Esophagus (tissue), 2 donors: ENCODE measurements at regions not wholly inside any gene's neighbourhood (a gene's known extent, or its start where the extent isn't known, plus 50 kb on each side); places are given as distances from the start of the nearest gene placed in this dataset.

Experiments used
- H3K27ac ChIP-seq, 2 donors: one replicate each; pipeline ENCODE4 v1.5.1; 2013; ENCODE audit warnings: low read depth in 2 of 2, mild to moderate bottlenecking in 2 of 2, inconsistent platforms in 1 of 2, low read length in 1 of 2, moderate library complexity in 1 of 2
- H3K27me3 ChIP-seq, 2 donors: one replicate each; pipeline ENCODE4 v1.6.1; 2013; ENCODE audit warnings: low read length in 2 of 2, control low read depth in 1 of 2, mild to moderate bottlenecking in 1 of 2; ENCODE audit not compliant: insufficient read depth in 2 of 2, control insufficient read depth in 1 of 2
- H3K36me3 ChIP-seq, 2 donors: one replicate each; pipeline ENCODE4 v1.6.1; 2013; ENCODE audit warnings: low read length in 1 of 2; ENCODE audit not compliant: control insufficient read depth in 2 of 2, insufficient read depth in 2 of 2
- H3K4me1 ChIP-seq, 2 donors: one replicate each; pipeline ENCODE4 v1.6.1; 2013; ENCODE audit warnings: low read length in 1 of 2; ENCODE audit not compliant: control insufficient read depth in 2 of 2, insufficient read depth in 2 of 2
- H3K4me3 ChIP-seq, 2 donors: one replicate each; pipeline ENCODE4 v1.5.1; 2013; ENCODE audit warnings: low read length in 2 of 2, mild to moderate bottlenecking in 2 of 2, low read depth in 1 of 2, moderate library complexity in 1 of 2
- H3K9me3 ChIP-seq, 2 donors: one replicate each; pipeline ENCODE4 v1.6.1; 2013; ENCODE audit warnings: mild to moderate bottlenecking in 2 of 2, low read depth in 1 of 2, low read length in 1 of 2, moderate library complexity in 1 of 2; ENCODE audit not compliant: control insufficient read depth in 2 of 2, insufficient read depth in 1 of 2
- WGBS, 2 donors: extraction: QIAGEN DNeasy Blood & Tissue Kit; methylation state at CpG; one replicate each; pipeline ENCODE4 v1.1.7; 2013; 5-methylcytosine and 5-hydroxymethylcytosine counted together
- donor health status: healthy with polysubstance abuse.
- donor health status: Bipolar disorder and iron deficiency.

GRCh38 chr2:7611750-7612149, 694.5 kb downstream of the RNF144A start:
- Histone ChIP-seq H3K4me1 (no peaks in the 10 kb centered on the region), H3K27me3 (no peaks in the 10 kb centered on the region), H3K4me3 (no peak overlapping the region), H3K36me3 (no peaks in the 10 kb centered on the region), H3K27ac (no peak overlapping the region), H3K9me3 (no peaks in the 10 kb centered on the region)
- WGBS, 2 donors = 50 to 63% methylated on average over 4 of the region's 4 CpGs

- H3K27me3 ChIP-seq = no peaks in the 10 kb centered on the region
- 72 to 75% methylated on average over 3 of the region's 3 CpGs for WGBS, 2 donors
- H3K27ac ChIP-seq = no peak overlapping the region
- H3K4me1 ChIP-seq = no peaks in the 10 kb centered on the region
- H3K4me3 ChIP-seq = no peak overlapping the region
- no peaks in the 10 kb centered on the region for H3K36me3 ChIP-seq
- no peaks in the 10 kb centered on the region for H3K9me3 ChIP-seq
Measured at GRCh38 chr2:7612969-7613368, 695.8 kb downstream of the RNF144A start.

- Histone ChIP-seq H3K4me3 (no peak overlapping the region), H3K4me1 (no peaks in the 10 kb centered on the region), H3K27ac (no peak overlapping the region), H3K36me3 (no peaks in the 10 kb centered on the region), H3K27me3 (no peaks in the 10 kb centered on the region), H3K9me3 (no peaks in the 10 kb centered on the region)
- 89 to 90% methylated on average over 6 of the region's 6 CpGs for WGBS, 2 donors
Measured at GRCh38 chr2:7613831-7614230, 696.6 kb downstream of the RNF144A start.

GRCh38 chr2:7618031-7618430, 700.8 kb downstream of the RNF144A start:
- no peak overlapping the region for H3K4me3 ChIP-seq
- no peak overlapping the region for H3K27ac ChIP-seq
- no peaks in the 10 kb centered on the region for H3K36me3 ChIP-seq
- no peaks in the 10 kb centered on the region for H3K27me3 ChIP-seq
- H3K9me3 ChIP-seq = no peaks in the 10 kb centered on the region
- H3K4me1 ChIP-seq = no peaks in the 10 kb centered on the region
- 73 to 81% methylated on average over 3 of the region's 3 CpGs for WGBS, 2 donors

- H3K27me3 ChIP-seq = no peaks in the 10 kb centered on the region
- 75 to 81% methylated on average over 8 of the region's 8 CpGs for WGBS, 2 donors
- H3K36me3 ChIP-seq = no peaks in the 10 kb centered on the region
- H3K4me3 ChIP-seq = no peak overlapping the region
- no peak overlapping the region for H3K27ac ChIP-seq
- no peaks in the 10 kb centered on the region for H3K4me1 ChIP-seq
- no peaks in the 10 kb centered on the region for H3K9me3 ChIP-seq
Measured at GRCh38 chr2:7619203-7619970, 702.2 kb downstream of the RNF144A start.

- no peak overlapping the region for H3K4me3 ChIP-seq
- no peaks in the 10 kb centered on the region for H3K27me3 ChIP-seq
- H3K4me1 ChIP-seq = no peaks in the 10 kb centered on the region
- H3K36me3 ChIP-seq = no peaks in the 10 kb centered on the region
- H3K27ac ChIP-seq = no peak overlapping the region
- 87 to 90% methylated on average over 1 of the region's 1 CpG for WGBS, 2 donors
- H3K9me3 ChIP-seq = no peaks in the 10 kb centered on the region
Measured at GRCh38 chr2:7620255-7620654, 703.0 kb downstream of the RNF144A start.

GRCh38 chr2:7621018-7621814, 704.0 kb downstream of the RNF144A start:
- Histone ChIP-seq H3K9me3 (no peaks in the 10 kb centered on the region), H3K27ac (no peak overlapping the region), H3K27me3 (no peaks in the 10 kb centered on the region), H3K4me1 (no peaks in the 10 kb centered on the region), H3K36me3 (no peaks in the 10 kb centered on the region), H3K4me3 (no peak overlapping the region)
- WGBS, 2 donors = 83 to 86% methylated on average over 4 of the region's 4 CpGs

GRCh38 chr2:7625392-7626138, 708.4 kb downstream of the RNF144A start:
- Histone ChIP-seq H3K27me3 (no peaks in the 10 kb centered on the region), H3K36me3 (no peaks in the 10 kb centered on the region), H3K9me3 (no peaks in the 10 kb centered on the region), H3K27ac (no peak overlapping the region), H3K4me3 (no peak overlapping the region), H3K4me1 (no peaks in the 10 kb centered on the region)
- 77 to 80% methylated on average over 10 of the region's 10 CpGs for WGBS, 2 donors

- WGBS, 2 donors = 87 to 89% methylated on average over 6 of the region's 6 CpGs
- no peaks in the 10 kb centered on the region for H3K9me3 ChIP-seq
- no peaks in the 10 kb centered on the region for H3K27me3 ChIP-seq
- no peak overlapping the region for H3K4me3 ChIP-seq
- H3K36me3 ChIP-seq = no peaks in the 10 kb centered on the region
- no peaks in the 10 kb centered on the region for H3K4me1 ChIP-seq
- no peak overlapping the region for H3K27ac ChIP-seq
Measured at GRCh38 chr2:7626139-7626537, 708.9 kb downstream of the RNF144A start.
